NCI-H146 treated with DMSO at 0.1 percent for 48 hours (cell line): ENCODE measurements at regions not wholly inside any gene's neighbourhood (a gene's known extent, or its start where the extent isn't known, plus 50 kb on each side); places are given as distances from the start of the nearest gene placed in this dataset.

Source experiments
- DNase-seq: peaks from one replicate; lab custom pipeline; 2025; ENCODE audit not compliant: unreplicated experiment; lab: John Stamatoyannopoulos, UW

- no peak for DNase-seq
Observed at GRCh38 chr12:44961887-44962286, 85.8 kb upstream of the NELL2 start.

- no peak for DNase-seq
Observed at GRCh38 chr12:44960856-44961255, 84.7 kb upstream of the NELL2 start.

GRCh38 chr12:44960423-44960822, 84.3 kb upstream of the NELL2 start:
- DNase-seq: no peak

- no peak for DNase-seq
Observed at GRCh38 chr12:44947163-44947562, 71.0 kb upstream of the NELL2 start.

- no peak for DNase-seq
Observed at GRCh38 chr12:44942714-44943113, 66.6 kb upstream of the NELL2 start.

GRCh38 chr12:44930972-44931600, 55.0 kb upstream of the NELL2 start:
- peak; percentile 6 for DNase-seq

GRCh38 chr12:44929236-44929885, 53.2 kb upstream of the NELL2 start:
- DNase-seq: no peak
